GM18502 (cell line): ENCODE measurements at regions not wholly inside any gene's neighbourhood (a gene's known extent, or its start where the extent isn't known, plus 50 kb on each side); places are given as distances from the start of the nearest gene placed in this dataset.

Experiments used
- ATAC-seq: cut with Tn5 transposase; IDR thresholded peaks from one replicate; pipeline ENCODE4 v1.9.1; 2021; ENCODE audit warnings: mild to moderate bottlenecking; ENCODE audit not compliant: unreplicated experiment, poor library complexity

GRCh38 chr4:100811046-100811445, 293.2 kb upstream of the EMCN start:
- ATAC-seq, result no peak

GRCh38 chr4:100809506-100809905, 291.7 kb upstream of the EMCN start:
- ATAC-seq, result no peak

GRCh38 chr4:100806988-100807387, 289.2 kb upstream of the EMCN start:
- ATAC-seq, result no peak

- ATAC-seq, result no peak
Observed at GRCh38 chr4:100805538-100805937, 287.7 kb upstream of the EMCN start.

- ATAC-seq, result no peak
Observed at GRCh38 chr4:100804576-100805360, 286.9 kb upstream of the EMCN start.

GRCh38 chr4:100803751-100804150, 285.9 kb upstream of the EMCN start:
- ATAC-seq, result no peak

- ATAC-seq, result no peak
Observed at GRCh38 chr4:100799761-100800539, 282.1 kb upstream of the EMCN start.

GRCh38 chr4:100797791-100798190, 280.0 kb upstream of the EMCN start:
- ATAC-seq, result no peak

GRCh38 chr4:100797356-100797755, 279.5 kb upstream of the EMCN start:
- ATAC-seq, result no peak

GRCh38 chr4:100796332-100796731, 278.5 kb upstream of the EMCN start:
- no peak for ATAC-seq

GRCh38 chr4:100795581-100795980, 277.8 kb upstream of the EMCN start:
- ATAC-seq, result no peak

- no peak for ATAC-seq
Observed at GRCh38 chr4:100790836-100791615, 273.2 kb upstream of the EMCN start.

GRCh38 chr4:100789991-100790390, 272.2 kb upstream of the EMCN start:
- no peak for ATAC-seq

GRCh38 chr4:100786481-100786880, 268.7 kb upstream of the EMCN start:
- ATAC-seq, result no peak

- no peak for ATAC-seq
Observed at GRCh38 chr4:100782356-100782755, 264.5 kb upstream of the EMCN start.

GRCh38 chr4:100781435-100781834, 263.6 kb upstream of the EMCN start:
- no peak for ATAC-seq

GRCh38 chr4:100780126-100780525, 262.3 kb upstream of the EMCN start:
- no peak for ATAC-seq

- no peak for ATAC-seq
Observed at GRCh38 chr4:100778431-100778830, 260.6 kb upstream of the EMCN start.

GRCh38 chr4:100762738-100763137, 244.9 kb upstream of the EMCN start:
- no peak for ATAC-seq

- no peak for ATAC-seq
Observed at GRCh38 chr4:100754751-100755150, 236.9 kb upstream of the EMCN start.

- no peak for ATAC-seq
Observed at GRCh38 chr4:100746141-100746739, 228.4 kb upstream of the EMCN start.
